AG04450 (cell line): ENCODE measurements at regions not wholly inside any gene's neighbourhood (a gene's known extent, or its start where the extent isn't known, plus 50 kb on each side); places are given as distances from the start of the nearest gene placed in this dataset.

ENCODE experiments used
- CTCF ChIA-PET: fragments of 300-600, 350-600 bp; formaldehyde crosslinking; extraction: SDS; loops from one replicate; lab custom pipeline; 2022; ENCODE audit warnings: antibody characterized with exemption, inconsistent platforms; lab: Charles Lee
- POLR2A ChIA-PET: fragments of 350-600 bp; formaldehyde crosslinking; extraction: SDS; loops from one replicate; lab custom pipeline; 2021; ENCODE audit warnings: antibody characterized with exemption, inconsistent platforms; lab: Yijun Ruan, JAX
- DNase-seq: peaks from one replicate; pipeline ENCODE4 v3.0.0-alpha.2; 2011; ENCODE audit warnings: low read depth, low spot score
- H3K27ac ChIP-seq: one replicate; pipeline ENCODE4 v1.5.1; 2012; ENCODE audit warnings: low read depth, low read length, control low read depth
- H3K27me3 ChIP-seq: one replicate; pipeline ENCODE4 v1.6.0; 2012; ENCODE audit warnings: low read length; ENCODE audit not compliant: control insufficient read depth, insufficient read depth
- H3K4me3 ChIP-seq: 2 replicates; pipeline ENCODE4 v1.5.1; 2011; ENCODE audit warnings: mild to moderate bottlenecking, low read depth, low read length, control low read depth
- H3K9me3 ChIP-seq: 2 replicates; pipeline ENCODE4 v1.5.1; 2012; ENCODE audit warnings: low read length; ENCODE audit not compliant: control insufficient read depth, insufficient read depth
- CTCF ChIP-seq: IDR thresholded peaks from 2 replicates; pipeline ENCODE4 v1.5.1; 2011; ENCODE audit warnings: low read depth, low read length, control low read depth, inconsistent platforms

DNA sequence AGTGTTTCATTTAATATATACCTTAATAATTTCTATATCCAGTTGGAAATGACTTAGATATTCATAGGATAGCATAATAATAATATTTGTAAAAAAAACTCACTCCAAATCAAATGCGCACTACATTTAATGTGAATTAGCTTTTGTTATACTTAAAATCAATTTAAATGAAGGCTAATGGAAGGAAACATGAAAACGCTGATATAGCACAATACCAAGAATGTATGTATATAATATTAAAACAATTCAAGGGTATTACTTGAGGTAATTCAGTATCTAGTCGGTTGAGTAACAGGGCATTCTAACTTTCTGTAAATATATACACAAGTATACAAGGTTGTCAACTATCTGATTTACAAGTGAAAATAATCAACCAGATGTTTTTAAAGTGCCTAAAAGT is 307.1 kb upstream of the TEX13C start:
- H3K27ac ChIP-seq = no peak overlapping the region
- TF ChIP-seq CTCF = no peak
- ChIA-PET POLR2A (no interaction called here), CTCF (no interaction called here)
- H3K27me3 ChIP-seq = no peaks in the 10 kb centered on the region
- no peak for DNase-seq
- no peak overlapping the region for H3K4me3 ChIP-seq
- H3K9me3 ChIP-seq = no peaks in the 10 kb centered on the region

DNA sequence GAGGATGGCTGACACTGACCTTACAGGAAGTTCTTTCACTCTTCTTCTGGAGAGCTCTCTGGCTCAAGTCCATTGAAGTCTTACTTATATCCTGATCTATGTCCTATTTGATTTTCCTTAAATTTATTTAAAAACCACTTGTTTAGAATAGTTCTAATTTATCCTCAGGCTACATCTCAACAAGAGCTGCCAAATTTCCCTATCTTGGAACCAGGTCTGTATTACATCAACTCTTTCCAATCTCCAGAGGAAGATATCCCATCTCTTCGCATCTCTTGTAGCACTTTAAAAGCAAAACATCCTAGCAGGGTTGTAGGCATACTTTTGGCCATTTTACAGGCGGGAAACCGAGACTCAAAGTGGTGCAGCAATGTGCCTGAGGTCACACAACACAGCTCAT is 290.5 kb upstream of the TEX13C start:
- POLR2A ChIA-PET = no interaction called here
- H3K9me3 ChIP-seq = no peaks in the 10 kb centered on the region
- CTCF ChIA-PET = no interaction called here
- no peak overlapping the region for H3K4me3 ChIP-seq
- no peak for TF ChIP-seq CTCF
- no peak overlapping the region for H3K27ac ChIP-seq
- DNase-seq = no peak
- H3K27me3 ChIP-seq = no peaks in the 10 kb centered on the region
